HepG2 (cell line): ENCODE measurements at regions not wholly inside any gene's neighbourhood (a gene's known extent, or its start where the extent isn't known, plus 50 kb on each side); places are given as distances from the start of the nearest gene placed in this dataset.

Experiments used
- ATAC-seq: fragments of 200-7000 bp; cut with Tn5 transposase; 3 replicates; pipeline ENCODE4 v1.9.1; 2020; ENCODE audit warnings: mild to moderate bottlenecking, moderate library complexity
- BruUV-seq: library from RNA; stranded (reverse); fragments of 400-500 nt; replicated peaks from 2 replicates; lab custom pipeline; 2021; lab: Mats Ljungman, UMichigan
- CTCF ChIA-PET: fragments of 300-600 bp; formaldehyde crosslinking; extraction: SDS; loops from one replicate; lab custom pipeline; 2021; ENCODE audit warnings: low total read pairs, inconsistent platforms, low intra/inter-chr PET ratio; lab: Yijun Ruan, JAX
- POLR2A ChIA-PET: fragments of 350-600 bp; sonication (Branson Sonifier 250); formaldehyde crosslinking; loops from one replicate; lab custom pipeline; 2020; ENCODE audit warnings: antibody characterized with exemption, inconsistent platforms; lab: Yijun Ruan, JAX
- DNase-seq: peaks from one replicate; pipeline ENCODE4 v3.0.0-alpha.2; 2015; ENCODE audit warnings: low spot score
- FAIRE-seq: peaks from 3 replicates; lab custom pipeline; 2011; peaks lifted over from hg19 to GRCh38; lab: Jason Lieb, UNC
- H2AFZ ChIP-seq: one replicate; pipeline ENCODE4 v1.6.1; 2011; ENCODE audit warnings: low read length, inconsistent platforms
- H3K27ac ChIP-seq: fragments of 300-600 bp; 3 replicates; pipeline ENCODE4 v1.8.0; 2011; ENCODE audit warnings: mixed run types, mild to moderate bottlenecking, mixed read lengths, low read length, inconsistent platforms; ENCODE audit not compliant: insufficient read depth; ENCODE audit errors: extremely low read length
- H3K27me3 ChIP-seq, 2 experiments: fragments of 200-600 bp in 1 of 2; 2 replicates in 1 of 2; 3 replicates in 1 of 2; pipeline versions ENCODE4 v1.6.0 to v1.8.0; 2011; ENCODE audit warnings: low read length in 2 of 2, mild to moderate bottlenecking in 2 of 2, moderate library complexity in 2 of 2, inconsistent platforms in 1 of 2; ENCODE audit not compliant: insufficient read depth in 2 of 2, control insufficient read depth in 1 of 2
- H3K36me3 ChIP-seq, 2 experiments: fragments of 200-600 bp in 1 of 2; replicated peaks in 1 of 2; 2 replicates in 1 of 2; 3 replicates in 1 of 2; pipeline versions ENCODE4 v1.5.1 to v1.8.0; 2011; ENCODE audit warnings: low read length in 2 of 2, inconsistent platforms in 1 of 2; ENCODE audit not compliant: insufficient read depth in 2 of 2, control insufficient read depth in 1 of 2
- H3K4me1 ChIP-seq: 2 replicates; pipeline ENCODE4 v1.5.1; 2012; ENCODE audit warnings: low read length, inconsistent platforms; ENCODE audit not compliant: insufficient read depth
- H3K4me2 ChIP-seq: 2 replicates; pipeline ENCODE4 v1.6.0; 2011; ENCODE audit warnings: low read depth, low read length, inconsistent platforms
- H3K4me3 ChIP-seq, 3 experiments: fragments of 200-600 bp in 1 of 3; sonication (generic), shearing (Covaris generic) in 1 of 3; replicated peaks in 1 of 3; 2 replicates each; pipeline ENCODE4 v1.5.1; 2011 to 2016; ENCODE audit warnings: low read length in 3 of 3, inconsistent platforms in 2 of 3, low read depth in 2 of 3, mild to moderate bottlenecking in 2 of 3, control low read depth in 1 of 3, mixed read lengths in 1 of 3; ENCODE audit not compliant: insufficient read depth in 1 of 3
- H3K79me2 ChIP-seq: one replicate; pipeline ENCODE4 v1.6.1; 2011; ENCODE audit warnings: low read length, inconsistent platforms; ENCODE audit not compliant: insufficient read depth
- H3K9ac ChIP-seq: 2 replicates; pipeline ENCODE4 v1.6.0; 2011; ENCODE audit warnings: mild to moderate bottlenecking, low read depth, low read length, inconsistent platforms; ENCODE audit not compliant: insufficient read depth
- H3K9me3 ChIP-seq: 2 replicates; pipeline ENCODE4 v1.5.1; 2012; ENCODE audit warnings: mild to moderate bottlenecking, low read length
- H4K20me1 ChIP-seq: 2 replicates; pipeline ENCODE4 v1.6.0; 2011; ENCODE audit warnings: inconsistent platforms, mild to moderate bottlenecking, low read length, moderate library complexity; ENCODE audit not compliant: insufficient read depth
- FOXJ3 ChIP-seq: sonication (generic); formaldehyde crosslinking; IDR thresholded peaks from 2 replicates; pipeline ENCODE4 v1.4.0; 2020; ENCODE audit warnings: missing genetic modification reagents, mild to moderate bottlenecking, borderline replicate concordance
- FOXK2 ChIP-seq: fragments of 450-650 bp; IDR thresholded peaks from 2 replicates; pipeline ENCODE4 v1.6.1; 2016
- GPN1 ChIP-seq: sonication (generic); formaldehyde crosslinking; IDR thresholded peaks from 2 replicates; pipeline ENCODE4 v1.5.1; 2020; ENCODE audit warnings: missing genetic modification reagents, borderline replicate concordance
- HMGA1 ChIP-seq: sonication (generic); formaldehyde crosslinking; conservative IDR thresholded peaks from 2 replicates; pipeline ENCODE4 v1.4.0; 2020; ENCODE audit warnings: missing genetic modification reagents
- MLLT10 ChIP-seq: sonication (generic); formaldehyde crosslinking; IDR thresholded peaks from 2 replicates; pipeline ENCODE4 v1.4.0; 2020; ENCODE audit warnings: missing genetic modification reagents
- NBN ChIP-seq: fragments of 450-650 bp; conservative IDR thresholded peaks from 2 replicates; pipeline ENCODE4 v1.6.1; 2017
- NRL ChIP-seq: sonication (generic); formaldehyde crosslinking; IDR thresholded peaks from 2 replicates; pipeline ENCODE4 v1.5.0; 2020; ENCODE audit warnings: missing genetic modification reagents, mild to moderate bottlenecking, moderate library complexity, borderline replicate concordance
- RBFOX2 ChIP-seq: fragments of 200-400 bp; formaldehyde crosslinking; IDR thresholded peaks from 2 replicates; pipeline ENCODE4 v1.6.1; 2017; ENCODE audit warnings: low read depth, mild to moderate bottlenecking, low read length
- RFX3 ChIP-seq: IDR thresholded peaks from 2 replicates; pipeline ENCODE4 v1.6.1; 2016; ENCODE audit warnings: missing biosample characterization, missing genetic modification reagents
- THAP11 ChIP-seq: IDR thresholded peaks from 2 replicates; pipeline ENCODE4 v1.6.1; 2016; ENCODE audit warnings: missing biosample characterization, missing genetic modification reagents
- TMF1 ChIP-seq: sonication (generic); formaldehyde crosslinking; IDR thresholded peaks from 2 replicates; pipeline ENCODE4 v1.8.1; 2022; ENCODE audit warnings: low read depth, missing genetic modification reagents
- ZNF136 ChIP-seq: sonication (generic); formaldehyde crosslinking; IDR thresholded peaks from 2 replicates; pipeline ENCODE4 v1.8.1; 2022; ENCODE audit warnings: low read depth, mild to moderate bottlenecking, moderate library complexity, missing genetic modification reagents
- ZNF30 ChIP-seq: sonication (generic); formaldehyde crosslinking; IDR thresholded peaks from 2 replicates; pipeline ENCODE4 v1.5.0; 2020; ENCODE audit warnings: mild to moderate bottlenecking, missing genetic modification reagents
- ZNF333 ChIP-seq: sonication (generic); formaldehyde crosslinking; IDR thresholded peaks from 2 replicates; pipeline ENCODE4 v1.4.0; 2020; ENCODE audit warnings: mild to moderate bottlenecking, missing genetic modification reagents, borderline replicate concordance
- ZNF33A ChIP-seq: sonication (generic); formaldehyde crosslinking; IDR thresholded peaks from 2 replicates; pipeline ENCODE4 v1.5.1; 2020; ENCODE audit warnings: missing genetic modification reagents, mild to moderate bottlenecking, moderate library complexity, borderline replicate concordance
- ZNF383 ChIP-seq: sonication (generic); formaldehyde crosslinking; IDR thresholded peaks from 2 replicates; pipeline ENCODE4 v1.4.0; 2020; ENCODE audit warnings: missing genetic modification reagents, mild to moderate bottlenecking, borderline replicate concordance
- ZNF841 ChIP-seq: sonication (generic); formaldehyde crosslinking; IDR thresholded peaks from 2 replicates; pipeline ENCODE4 v1.8.1; 2023; ENCODE audit warnings: missing genetic modification reagents, borderline replicate concordance
- WGBS: methylation state at CpG from one replicate; pipeline ENCODE4 v1.1.6; 2017; ENCODE audit warnings: low lambda C conversion rate; 5-methylcytosine and 5-hydroxymethylcytosine counted together
- in situ Hi-C: cut with HindIII; loops from 2 replicates; pipeline ENCODE4 v1.10.0; 2017; ENCODE audit warnings: low pct_unique_long_range_greater_than_20kb; ENCODE audit not compliant: extremely low pct_ligation_motif_present
- intact Hi-C: fragments of 100-400 bp; cut with micrococcal nuclease; formaldehyde crosslinking; loops from one replicate; pipeline ENCODE4 v1.10.0; 2022; ENCODE audit not compliant: unreplicated experiment
- TF ChIP-seq, protein P1 (sequence below): sonication (generic); formaldehyde crosslinking; IDR thresholded peaks from 2 replicates; pipeline ENCODE4 v1.4.0; 2020; ENCODE audit warnings: missing genetic modification reagents
- TF ChIP-seq, protein P2 (sequence below): IDR thresholded peaks from 2 replicates; pipeline ENCODE4 v1.6.1; 2016; ENCODE audit warnings: mild to moderate bottlenecking, missing biosample characterization, missing genetic modification reagents

DNA sequence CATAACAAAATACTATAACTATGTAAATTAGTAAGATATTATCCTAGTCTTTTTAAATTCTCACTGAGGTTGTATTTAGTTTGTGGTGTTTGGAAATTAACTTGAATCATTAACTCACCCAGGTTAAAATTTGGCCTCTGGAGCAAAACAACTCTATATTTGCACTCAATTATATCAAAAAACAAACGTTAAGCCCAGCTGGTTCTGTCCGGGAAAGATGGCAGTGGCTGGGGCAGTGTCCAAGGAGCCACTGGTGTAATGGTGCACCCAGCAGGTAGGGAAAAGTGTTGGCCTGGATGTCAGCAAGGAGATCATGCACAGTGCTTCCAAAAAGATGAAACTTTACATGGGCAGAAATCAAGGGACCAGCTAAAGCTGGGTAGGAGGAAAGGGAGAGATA is 285.3 kb upstream of the CITED2 start:
- TF ChIP-seq ZNF136 (CRISPR knock-in tag) (no peak), ZNF841 (CRISPR knock-in tag) (no peak), NRL (CRISPR knock-in tag) (no peak), ZNF333 (CRISPR knock-in tag) (no peak), NBN (no peak), RFX3 (CRISPR knock-in tag) (no peak), THAP11 (CRISPR knock-in tag) (no peak)
- TF ChIP-seq, protein P1, sequence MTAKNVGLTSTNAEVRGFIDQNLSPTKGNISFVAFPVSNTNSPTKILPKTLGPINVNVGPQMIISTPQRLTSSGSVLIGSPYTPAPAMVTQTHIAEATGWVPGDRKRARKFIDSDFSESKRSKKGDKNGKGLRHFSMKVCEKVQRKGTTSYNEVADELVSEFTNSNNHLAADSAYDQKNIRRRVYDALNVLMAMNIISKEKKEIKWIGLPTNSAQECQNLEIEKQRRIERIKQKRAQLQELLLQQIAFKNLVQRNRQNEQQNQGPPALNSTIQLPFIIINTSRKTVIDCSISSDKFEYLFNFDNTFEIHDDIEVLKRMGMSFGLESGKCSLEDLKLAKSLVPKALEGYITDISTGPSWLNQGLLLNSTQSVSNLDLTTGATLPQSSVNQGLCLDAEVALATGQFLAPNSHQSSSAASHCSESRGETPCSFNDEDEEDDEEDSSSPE (CRISPR knock-in tag): no peak
- no peaks in the 10 kb centered on the region for H4K20me1 ChIP-seq
- no TSS peak for BruUV-seq
- H3K79me2 ChIP-seq: no peaks in the 10 kb centered on the region
- no peak overlapping the region for H3K9ac ChIP-seq
- 0% methylated on average over 2 of the region's 2 CpGs for WGBS
- CTCF ChIA-PET: no interaction called here
- no peak overlapping the region for H2AFZ ChIP-seq
- intact Hi-C loops (loop anchor here (5.0 kb wide), 1 partner anchor 177 kb away; no protein-coding TSS in a partner anchor), in situ Hi-C loops (no loop called here)
- H3K4me3 ChIP-seq: no peak overlapping the region
- no peak; the same call in 2 of the 3 replicates for ATAC-seq
- no peak for DNase-seq
- peaks cover 15% of the 10 kb centered on the region for H3K4me1 ChIP-seq
- H3K9me3 ChIP-seq: no peaks in the 10 kb centered on the region
- H3K36me3 ChIP-seq: no peaks in the 10 kb centered on the region
- no peak for FAIRE-seq
- H3K4me2 ChIP-seq: no peak overlapping the region
- no peaks in the 10 kb centered on the region for H3K27me3 ChIP-seq
- POLR2A ChIA-PET: no interaction called here
- H3K27ac ChIP-seq: no peak overlapping the region

DNA sequence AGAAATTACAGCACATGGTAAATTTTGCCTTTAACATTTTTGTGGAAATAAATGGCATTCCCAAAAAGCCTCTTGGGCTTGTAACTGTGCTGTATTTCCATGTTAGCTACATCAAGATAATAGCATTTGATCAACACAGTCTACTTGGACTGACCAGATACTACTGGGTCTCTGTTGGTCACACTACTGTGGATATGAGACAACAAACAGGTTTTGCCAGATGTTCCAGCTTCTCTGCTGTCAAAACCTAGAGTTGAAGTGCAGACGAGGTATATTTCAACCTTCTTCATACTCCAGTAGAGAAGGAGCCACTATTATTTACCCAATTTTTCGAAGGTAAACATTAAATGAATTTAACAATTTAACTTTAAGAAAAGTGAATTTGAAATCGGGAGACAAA is 284.7 kb upstream of the CITED2 start:
- ATAC-seq: no peak
- in situ Hi-C loops (no loop called here), intact Hi-C loops (loop anchor here (5.0 kb wide), 1 partner anchor 177 kb away; no protein-coding TSS in a partner anchor)
- Histone ChIP-seq H3K27me3 (no peaks in the 10 kb centered on the region), H3K27ac (no peak overlapping the region), H3K4me3 (no peak overlapping the region), H3K79me2 (no peaks in the 10 kb centered on the region), H3K4me1 (peaks cover 20% of the 10 kb centered on the region), H3K4me2 (no peak overlapping the region), H3K9me3 (no peaks in the 10 kb centered on the region), H2AFZ (no peak overlapping the region), H4K20me1 (no peaks in the 10 kb centered on the region), H3K9ac (no peak overlapping the region), H3K36me3 (no peaks in the 10 kb centered on the region)
- FAIRE-seq: no peak
- no TSS peak for BruUV-seq
- DNase-seq: no peak
- ChIA-PET CTCF (no interaction called here), POLR2A (no interaction called here)
- WGBS: 7% methylated on average over 3 of the region's 3 CpGs
- TF ChIP-seq RBFOX2: no peak
- TF ChIP-seq FOXK2: no peak
- no peak for TF ChIP-seq HMGA1 (CRISPR knock-in tag)
- no peak for TF ChIP-seq MLLT10 (CRISPR knock-in tag)
- TF ChIP-seq GPN1 (CRISPR knock-in tag): no peak
- TF ChIP-seq, protein P2, sequence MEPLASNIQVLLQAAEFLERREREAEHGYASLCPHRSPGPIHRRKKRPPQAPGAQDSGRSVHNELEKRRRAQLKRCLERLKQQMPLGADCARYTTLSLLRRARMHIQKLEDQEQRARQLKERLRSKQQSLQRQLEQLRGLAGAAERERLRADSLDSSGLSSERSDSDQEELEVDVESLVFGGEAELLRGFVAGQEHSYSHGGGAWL (CRISPR knock-in tag): no peak
- TF ChIP-seq TMF1 (CRISPR knock-in tag): no peak
- no peak for TF ChIP-seq FOXJ3 (CRISPR knock-in tag)
- TF ChIP-seq ZNF383: no peak
- no peak for TF ChIP-seq ZNF33A
- TF ChIP-seq ZNF30 (CRISPR knock-in tag): no peak
